Endothelial cell of umbilical vein (primary cell): ENCODE measurements at regions not wholly inside any gene's neighbourhood (a gene's known extent, or its start where the extent isn't known, plus 50 kb on each side); places are given as distances from the start of the nearest gene placed in this dataset.

Experiments used
- BruUV-seq: library from RNA; stranded (reverse); fragments of 400-500 nt; replicated peaks from 2 replicates; lab custom pipeline; 2021; lab: Mats Ljungman, UMichigan
- CTCF ChIA-PET: fragments of 300-600, 350-600 bp; sonication (Branson Sonifier 250); formaldehyde crosslinking; loops from one replicate; lab custom pipeline; 2021; ENCODE audit warnings: antibody characterized with exemption, inconsistent platforms; lab: Charles Lee
- POLR2A ChIA-PET: fragments of 300-600, 350-600 bp; sonication (Branson Sonifier 250); formaldehyde crosslinking; loops from one replicate; lab custom pipeline; 2021; ENCODE audit warnings: antibody characterized with exemption, inconsistent platforms; lab: Charles Lee
- DNase-seq: peaks from one replicate; pipeline ENCODE4 v3.0.0-alpha.2; 2011; ENCODE audit warnings: low read depth, low spot score
- FAIRE-seq: peaks from 2 replicates; lab custom pipeline; 2011; peaks lifted over from hg19 to GRCh38; lab: Jason Lieb, UNC
- H2AFZ ChIP-seq: 2 replicates; pipeline ENCODE4 v1.6.0; 2012; ENCODE audit warnings: low read depth, low read length, control low read depth, inconsistent platforms
- H3K27ac ChIP-seq: 2 replicates; pipeline ENCODE4 v1.5.1; 2011; ENCODE audit warnings: low read depth, mild to moderate bottlenecking, control low read depth, low read length, moderate library complexity; ENCODE audit not compliant: insufficient read depth
- H3K27me3 ChIP-seq, 2 experiments: 2 replicates each; pipeline versions ENCODE4 v1.6.0 to v1.6.1; 2011; ENCODE audit warnings: low read length in 2 of 2, mixed read lengths in 1 of 2; ENCODE audit not compliant: control insufficient read depth in 2 of 2, insufficient read depth in 2 of 2
- H3K36me3 ChIP-seq, 2 experiments: 2 replicates in 1 of 2; 3 replicates in 1 of 2; pipeline ENCODE4 v1.5.1; 2011; ENCODE audit warnings: low read length in 2 of 2, mild to moderate bottlenecking in 1 of 2, moderate library complexity in 1 of 2; ENCODE audit not compliant: control insufficient read depth in 2 of 2, insufficient read depth in 2 of 2; ENCODE audit errors: extremely low read depth in 1 of 2
- H3K4me1 ChIP-seq: 3 replicates; pipeline ENCODE4 v1.5.1; 2011; ENCODE audit warnings: mild to moderate bottlenecking, low read length; ENCODE audit not compliant: control insufficient read depth, insufficient read depth; ENCODE audit errors: extremely low read depth
- H3K4me2 ChIP-seq: 2 replicates; pipeline ENCODE4 v1.6.1; 2011; ENCODE audit warnings: low read length, control low read depth, mixed read lengths; ENCODE audit not compliant: insufficient read depth
- H3K4me3 ChIP-seq, 3 experiments: fragments of 200-600 bp in 1 of 3; sonication (generic), shearing (Covaris generic) in 1 of 3; replicated peaks in 1 of 3; 2 replicates each; pipeline ENCODE4 v1.5.1; 2011 to 2016; ENCODE audit warnings: control low read depth in 3 of 3, low read length in 3 of 3, mild to moderate bottlenecking in 2 of 3, inconsistent platforms in 1 of 3, low read depth in 1 of 3, moderate library complexity in 1 of 3; ENCODE audit not compliant: insufficient read depth in 1 of 3
- H3K79me2 ChIP-seq: 2 replicates; pipeline ENCODE4 v1.6.0; 2012; ENCODE audit warnings: low read length, inconsistent platforms; ENCODE audit not compliant: control insufficient read depth, insufficient read depth
- H3K9ac ChIP-seq: replicated peaks from 2 replicates; pipeline ENCODE3; 2011; ENCODE audit warnings: low read length, control low read depth; ENCODE audit not compliant: insufficient read depth; ENCODE audit errors: extremely low read depth
- H3K9me1 ChIP-seq: replicated peaks from 3 replicates; pipeline ENCODE4 v1.6.0; 2011; ENCODE audit warnings: mild to moderate bottlenecking, low read length; ENCODE audit not compliant: control insufficient read depth, insufficient read depth; ENCODE audit errors: extremely low read depth
- H3K9me3 ChIP-seq: replicated peaks from 2 replicates; pipeline ENCODE4 v1.5.1; 2012; ENCODE audit warnings: low read length, inconsistent platforms; ENCODE audit not compliant: control insufficient read depth, insufficient read depth
- H4K20me1 ChIP-seq: replicated peaks from 2 replicates; pipeline ENCODE3; 2011; ENCODE audit warnings: mild to moderate bottlenecking, low read length; ENCODE audit not compliant: control insufficient read depth, insufficient read depth; ENCODE audit errors: extremely low read depth
- EZH2 ChIP-seq: IDR thresholded peaks from 2 replicates; pipeline ENCODE4 v1.6.1; 2012; ENCODE audit warnings: borderline replicate concordance, low read depth, mild to moderate bottlenecking, moderate library complexity, low read length, inconsistent platforms; ENCODE audit not compliant: severe bottlenecking
- GATA2 ChIP-seq: IDR thresholded peaks from 2 replicates; pipeline ENCODE4 v1.7.0; 2011; ENCODE audit warnings: low read depth, mild to moderate bottlenecking, moderate library complexity, mixed read lengths, low read length; ENCODE audit not compliant: insufficient read length, insufficient read depth
- JUN ChIP-seq: IDR thresholded peaks from 2 replicates; pipeline ENCODE4 v1.6.1; 2011; ENCODE audit warnings: borderline replicate concordance, low read depth; ENCODE audit not compliant: insufficient read length, insufficient read depth
- POLR2A ChIP-seq: IDR thresholded peaks from 2 replicates; pipeline ENCODE4 v1.6.1; 2012; ENCODE audit warnings: low read depth, mild to moderate bottlenecking, control low read depth, low read length
- POLR2AphosphoS5 ChIP-seq: IDR thresholded peaks from 2 replicates; pipeline ENCODE4 v1.6.1; 2012; ENCODE audit warnings: low read depth, mild to moderate bottlenecking, control low read depth, low read length, moderate library complexity; ENCODE audit not compliant: insufficient read depth
- dilution Hi-C: fragments of 300-500 bp; cut with MboI; formaldehyde crosslinking; loops from one replicate; pipeline ENCODE4 v1.15.0; 2019; ENCODE audit warnings: low sequenced_read_pairs; ENCODE audit not compliant: extremely low pct_ligation_motif_present
- intact Hi-C: fragments of 100-400 bp; cut with micrococcal nuclease; formaldehyde crosslinking; loops from one replicate; pipeline ENCODE4 v1.10.0; 2022
- TF ChIP-seq, protein P1 (sequence below): IDR thresholded peaks from 2 replicates; pipeline ENCODE4 v1.6.1; 2011; ENCODE audit not compliant: insufficient read depth, insufficient read length
- TF ChIP-seq, protein P2 (sequence below), 2 donors: IDR thresholded peaks; 1 replicate in 1 of 2; 2 replicates in 1 of 2; pipeline ENCODE4 v1.5.1; 2011; ENCODE audit warnings: low read length in 2 of 2, mild to moderate bottlenecking in 2 of 2, moderate library complexity in 2 of 2, control low read depth in 1 of 2, inconsistent platforms in 1 of 2, low read depth in 1 of 2; ENCODE audit not compliant: insufficient read depth in 1 of 2; ENCODE audit errors: extremely low read depth in 1 of 2

DNA sequence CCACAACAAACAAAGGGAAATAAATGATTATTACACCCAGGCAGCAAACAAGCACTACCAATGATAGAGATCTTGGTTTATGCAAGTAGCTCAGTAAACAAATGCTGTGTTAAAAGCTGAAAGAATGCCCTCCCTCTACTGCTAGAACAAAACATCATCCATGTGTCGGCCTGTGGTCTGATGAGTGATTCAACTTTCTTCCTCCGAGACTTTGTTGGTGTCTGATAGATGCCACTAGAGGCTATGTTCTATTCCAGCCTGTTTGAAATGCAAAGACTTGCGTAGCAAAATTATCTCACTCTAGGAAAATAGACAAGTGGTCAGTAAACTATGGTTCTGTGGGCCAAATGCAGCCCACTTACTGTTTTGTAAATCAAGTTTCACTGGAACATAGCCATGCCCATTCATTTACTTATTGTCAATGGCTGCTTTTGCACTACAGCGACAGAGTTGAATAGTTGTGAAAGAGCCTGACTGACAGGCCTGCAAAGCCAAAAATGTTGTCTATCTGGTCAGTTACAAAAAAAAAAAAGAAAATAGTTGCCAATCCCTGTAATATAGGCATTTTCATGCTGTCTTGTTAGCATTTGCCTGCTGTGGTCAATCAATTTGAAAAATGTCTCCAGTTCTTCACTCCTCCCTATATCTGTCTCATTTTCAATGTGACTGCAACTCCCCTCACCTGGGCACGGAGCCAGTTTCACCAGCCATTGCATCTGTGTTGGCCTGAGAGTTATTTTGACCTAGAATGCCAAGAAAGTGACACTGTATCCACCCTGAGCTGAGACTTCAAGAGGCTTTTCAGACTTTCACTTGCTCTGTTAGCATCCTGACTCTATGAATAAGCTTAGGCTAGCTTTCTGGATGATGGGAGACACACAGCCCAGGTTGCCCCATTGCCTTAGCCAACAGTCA is 544.6 kb upstream of the BTBD3 start:
- Histone ChIP-seq H3K9ac (no peak overlapping the region), H3K79me2 (no peaks in the 10 kb centered on the region), H4K20me1 (no peaks in the 10 kb centered on the region), H2AFZ (no peak overlapping the region), H3K4me1 (no peaks in the 10 kb centered on the region), H3K9me3 (no peaks in the 10 kb centered on the region), H3K27ac (no peak overlapping the region), H3K9me1 (no peaks in the 10 kb centered on the region), H3K36me3 (no peaks in the 10 kb centered on the region), H3K4me3 (no peak overlapping the region), H3K27me3 (no peaks in the 10 kb centered on the region), H3K4me2 (no peak overlapping the region)
- intact Hi-C loops: no loop called here
- ChIA-PET POLR2A (no interaction called here), CTCF (no interaction called here)
- dilution Hi-C loops: no loop called here
- no TSS peak for BruUV-seq
- TF ChIP-seq JUN: no peak
- no peak for TF ChIP-seq EZH2
- no peak for TF ChIP-seq GATA2
- TF ChIP-seq, protein P1, sequence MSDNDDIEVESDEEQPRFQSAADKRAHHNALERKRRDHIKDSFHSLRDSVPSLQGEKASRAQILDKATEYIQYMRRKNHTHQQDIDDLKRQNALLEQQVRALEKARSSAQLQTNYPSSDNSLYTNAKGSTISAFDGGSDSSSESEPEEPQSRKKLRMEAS: no peak
- TF ChIP-seq, protein P2, sequence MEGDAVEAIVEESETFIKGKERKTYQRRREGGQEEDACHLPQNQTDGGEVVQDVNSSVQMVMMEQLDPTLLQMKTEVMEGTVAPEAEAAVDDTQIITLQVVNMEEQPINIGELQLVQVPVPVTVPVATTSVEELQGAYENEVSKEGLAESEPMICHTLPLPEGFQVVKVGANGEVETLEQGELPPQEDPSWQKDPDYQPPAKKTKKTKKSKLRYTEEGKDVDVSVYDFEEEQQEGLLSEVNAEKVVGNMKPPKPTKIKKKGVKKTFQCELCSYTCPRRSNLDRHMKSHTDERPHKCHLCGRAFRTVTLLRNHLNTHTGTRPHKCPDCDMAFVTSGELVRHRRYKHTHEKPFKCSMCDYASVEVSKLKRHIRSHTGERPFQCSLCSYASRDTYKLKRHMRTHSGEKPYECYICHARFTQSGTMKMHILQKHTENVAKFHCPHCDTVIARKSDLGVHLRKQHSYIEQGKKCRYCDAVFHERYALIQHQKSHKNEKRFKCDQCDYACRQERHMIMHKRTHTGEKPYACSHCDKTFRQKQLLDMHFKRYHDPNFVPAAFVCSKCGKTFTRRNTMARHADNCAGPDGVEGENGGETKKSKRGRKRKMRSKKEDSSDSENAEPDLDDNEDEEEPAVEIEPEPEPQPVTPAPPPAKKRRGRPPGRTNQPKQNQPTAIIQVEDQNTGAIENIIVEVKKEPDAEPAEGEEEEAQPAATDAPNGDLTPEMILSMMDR (IDR thresholded peaks at IDR 0.05; ENCODE audit: extremely low read depth in 1 of 2, insufficient read depth in 1 of 2, low read depth in 1 of 2, low read length in 2 of 2): no peak
- no peak for TF ChIP-seq POLR2A
- no peak for TF ChIP-seq POLR2AphosphoS5
- no peak for FAIRE-seq
- DNase-seq: no peak
